ENCODE measurements at regions not wholly inside any gene's neighbourhood (a gene's known extent, or its start where the extent isn't known, plus 50 kb on each side); places are given as distances from the start of the nearest gene placed in this dataset.

DNA sequence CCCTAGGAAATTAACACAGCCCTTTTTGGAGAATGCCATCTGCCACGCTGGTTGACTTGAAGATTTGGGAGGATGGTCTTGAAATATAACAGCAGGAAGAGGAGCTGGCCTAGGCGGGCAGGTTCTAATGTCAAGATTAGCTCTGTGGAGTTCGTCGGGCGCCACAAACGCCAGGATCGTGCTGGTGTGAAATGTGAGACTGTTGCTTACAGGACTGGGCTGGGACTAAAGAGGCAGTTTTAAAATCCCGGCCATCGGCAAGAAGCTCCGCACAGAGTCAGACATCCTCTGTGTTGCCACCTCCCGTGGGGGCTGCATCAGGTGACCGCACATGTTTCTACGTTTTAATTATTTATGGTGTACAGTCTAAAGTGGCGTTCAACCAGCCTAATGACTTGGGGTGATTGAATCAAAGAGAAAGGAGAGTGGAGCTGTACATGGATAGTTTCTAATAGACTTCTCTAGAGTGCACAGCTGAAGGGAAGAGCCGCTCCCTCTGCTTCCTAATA is 99.4 kb upstream of the BCL11A start:
- TF ChIP-seq, protein P1, sequence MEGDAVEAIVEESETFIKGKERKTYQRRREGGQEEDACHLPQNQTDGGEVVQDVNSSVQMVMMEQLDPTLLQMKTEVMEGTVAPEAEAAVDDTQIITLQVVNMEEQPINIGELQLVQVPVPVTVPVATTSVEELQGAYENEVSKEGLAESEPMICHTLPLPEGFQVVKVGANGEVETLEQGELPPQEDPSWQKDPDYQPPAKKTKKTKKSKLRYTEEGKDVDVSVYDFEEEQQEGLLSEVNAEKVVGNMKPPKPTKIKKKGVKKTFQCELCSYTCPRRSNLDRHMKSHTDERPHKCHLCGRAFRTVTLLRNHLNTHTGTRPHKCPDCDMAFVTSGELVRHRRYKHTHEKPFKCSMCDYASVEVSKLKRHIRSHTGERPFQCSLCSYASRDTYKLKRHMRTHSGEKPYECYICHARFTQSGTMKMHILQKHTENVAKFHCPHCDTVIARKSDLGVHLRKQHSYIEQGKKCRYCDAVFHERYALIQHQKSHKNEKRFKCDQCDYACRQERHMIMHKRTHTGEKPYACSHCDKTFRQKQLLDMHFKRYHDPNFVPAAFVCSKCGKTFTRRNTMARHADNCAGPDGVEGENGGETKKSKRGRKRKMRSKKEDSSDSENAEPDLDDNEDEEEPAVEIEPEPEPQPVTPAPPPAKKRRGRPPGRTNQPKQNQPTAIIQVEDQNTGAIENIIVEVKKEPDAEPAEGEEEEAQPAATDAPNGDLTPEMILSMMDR (IDR thresholded peaks at IDR 0.05): no peak
- no peak for TF ChIP-seq POLR2A (IDR thresholded peaks at IDR 0.05)

Data from tibial nerve (tissue), 3 donors.